ENCODE measurements at regions not wholly inside any gene's neighbourhood (a gene's known extent, or its start where the extent isn't known, plus 50 kb on each side); places are given as distances from the start of the nearest gene placed in this dataset.

DNA sequence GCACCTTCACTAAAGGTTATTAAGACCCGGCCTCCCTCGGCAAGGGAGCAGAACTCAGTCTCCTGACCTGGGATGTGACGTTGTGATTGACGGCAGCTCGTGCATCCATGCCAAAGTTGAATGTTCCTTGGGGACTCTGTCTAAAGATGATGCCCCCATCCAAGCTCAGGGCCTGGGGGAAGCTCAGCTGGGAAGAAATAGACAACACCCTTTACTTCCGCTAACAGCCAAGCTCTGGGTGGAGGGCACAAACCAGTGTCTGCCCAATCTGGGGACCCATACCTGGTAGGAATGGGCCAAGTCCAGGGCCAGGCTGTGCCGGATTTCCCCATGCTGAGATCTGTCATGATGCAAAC is 95.4 kb downstream of the RMI2 start:
- DNase-seq (ENCODE audit: low read depth in 2 of 2), result no peak

DNA sequence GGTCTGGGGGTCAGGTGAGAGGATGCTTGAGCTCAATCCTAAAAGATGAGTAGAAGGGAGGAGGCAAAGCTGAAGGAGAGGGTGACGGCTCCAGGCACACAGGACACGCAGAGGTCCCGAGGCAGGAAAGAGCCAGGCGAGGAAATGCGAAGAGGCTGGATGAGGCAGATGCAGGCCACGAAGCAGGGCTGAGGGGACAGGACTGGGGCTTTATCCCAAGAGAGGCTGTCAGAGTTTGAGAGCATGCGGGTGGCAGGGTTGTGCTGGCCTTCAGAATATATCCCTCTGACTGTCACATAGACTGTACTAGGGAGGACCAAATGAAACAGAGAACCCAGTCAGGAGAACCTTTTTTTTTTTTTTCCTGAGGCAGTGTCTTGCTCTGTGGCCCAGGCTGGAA is 100.2 kb downstream of the RMI2 start:
- DNase-seq (ENCODE audit: low read depth in 2 of 2), result no peak

DNA sequence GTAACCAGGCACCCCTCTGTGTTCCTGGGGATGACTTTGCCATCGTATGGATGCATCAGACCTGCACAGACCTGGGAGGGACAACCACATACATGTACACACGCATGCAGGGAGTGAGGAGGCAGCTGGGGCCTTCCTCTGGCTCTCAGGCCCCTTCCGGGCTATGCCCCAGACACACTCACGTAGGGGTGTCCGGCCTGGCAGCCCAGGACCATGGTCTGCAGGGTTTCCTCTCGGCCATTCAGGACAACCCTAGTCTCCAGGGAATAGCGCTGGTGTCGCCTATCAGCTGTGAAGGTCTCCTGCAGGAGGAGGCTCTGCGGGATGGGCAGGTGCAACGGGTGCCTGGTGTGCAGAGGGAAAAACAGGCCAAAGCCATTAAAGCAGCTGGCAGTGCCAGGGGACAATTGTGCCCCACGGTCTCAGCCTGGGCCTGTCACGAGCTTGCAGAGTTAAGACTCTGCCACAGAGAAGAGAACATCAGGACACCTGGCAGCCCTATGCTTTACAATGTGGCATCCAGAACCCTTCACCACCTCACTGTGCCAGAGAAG is 101.4 kb downstream of the RMI2 start:
- no peak for DNase-seq (ENCODE audit: low read depth in 2 of 2)

DNA sequence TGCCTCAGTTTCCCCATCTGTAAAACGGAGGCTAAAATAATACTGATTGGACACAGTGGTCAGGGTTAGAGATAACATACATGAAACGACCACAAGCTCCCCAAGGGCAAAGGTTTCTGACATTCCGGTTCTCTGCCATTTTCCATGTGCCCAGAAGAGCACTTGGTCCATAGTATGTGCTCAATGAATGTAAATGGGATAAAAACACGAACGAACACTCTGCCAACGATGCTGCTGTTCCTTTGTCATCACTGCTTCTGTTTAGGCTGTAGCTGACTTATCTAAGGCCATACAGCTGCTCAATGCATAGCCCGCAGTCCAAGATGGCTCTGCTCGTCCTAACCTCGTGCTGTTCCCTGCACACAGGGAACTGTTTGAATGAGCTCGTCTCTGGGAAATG is 102.0 kb downstream of the RMI2 start:
- no peak for DNase-seq (ENCODE audit: low read depth in 2 of 2)

DNA sequence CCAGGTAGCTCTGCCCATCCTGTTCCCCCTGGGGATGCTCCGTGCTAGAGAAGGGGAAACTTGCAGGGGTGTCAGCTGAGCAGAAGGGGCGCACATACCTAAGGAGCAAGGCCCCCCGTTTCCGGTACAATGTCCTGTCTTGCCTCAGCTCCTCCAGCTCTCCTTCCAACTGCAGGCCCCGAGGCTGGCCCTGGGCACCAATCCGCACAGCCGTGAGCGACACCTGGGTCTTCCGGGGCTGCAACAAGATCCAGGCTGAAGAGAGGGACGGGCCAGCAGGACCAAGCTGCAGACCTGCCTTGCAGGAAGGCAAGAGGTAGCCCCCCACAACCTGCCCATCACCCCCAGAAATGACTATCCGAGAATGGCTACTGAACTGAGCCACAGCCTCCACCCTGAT is 102.6 kb downstream of the RMI2 start:
- no peak for DNase-seq (ENCODE audit: low read depth in 2 of 2)

DNA sequence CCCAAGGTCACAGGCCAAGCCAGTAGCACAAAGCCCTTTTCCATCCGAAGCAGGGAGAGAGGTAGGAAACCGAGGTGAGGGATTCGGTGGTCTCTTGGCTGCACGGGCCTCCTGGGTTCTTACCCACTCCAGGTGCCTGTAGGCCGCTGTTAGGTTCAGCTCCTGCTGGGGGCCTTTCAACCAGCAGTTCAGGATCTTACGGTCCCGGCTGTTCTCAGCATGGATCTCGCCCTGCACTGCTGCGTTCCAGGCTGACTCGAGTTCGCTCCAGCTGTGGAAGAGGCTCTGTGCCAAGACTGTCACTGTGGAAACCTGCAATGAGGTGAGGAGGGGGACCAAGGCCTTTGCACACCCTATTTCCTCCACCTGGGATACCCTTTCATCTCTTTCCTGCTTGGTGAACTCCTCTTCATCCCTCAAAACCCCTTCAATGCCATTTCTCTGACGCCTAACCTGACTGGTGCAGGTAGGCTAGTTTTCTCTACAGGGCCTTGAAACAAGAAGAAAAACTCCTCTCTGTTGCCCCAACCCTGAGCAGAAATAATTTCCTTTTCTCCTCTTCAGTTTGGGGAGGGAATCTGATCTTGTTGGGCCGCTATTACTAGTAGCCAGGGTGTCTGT is 103.6 kb downstream of the RMI2 start:
- no peak for DNase-seq (ENCODE audit: low read depth in 2 of 2)

DNA sequence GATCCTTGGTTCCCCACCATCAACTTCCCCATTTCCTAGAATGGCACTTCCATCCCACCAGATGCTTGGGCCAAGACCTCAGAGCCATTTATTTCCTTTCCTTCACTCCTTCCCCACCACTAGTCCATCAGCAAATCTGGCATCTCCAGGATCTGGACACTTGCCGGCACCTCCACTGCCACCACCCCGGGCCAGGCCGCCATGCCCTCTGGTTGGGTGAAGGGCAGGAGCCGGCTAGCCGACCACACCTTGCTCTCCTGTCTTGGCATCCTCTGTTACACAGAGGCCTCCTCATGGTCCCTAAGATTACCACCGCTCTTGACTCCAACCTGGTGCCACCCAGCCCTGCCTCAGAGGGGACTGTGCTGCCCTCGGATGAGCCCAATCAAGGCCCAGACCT is 104.5 kb downstream of the RMI2 start:
- DNase-seq (ENCODE audit: low read depth in 2 of 2), result no peak

DNA sequence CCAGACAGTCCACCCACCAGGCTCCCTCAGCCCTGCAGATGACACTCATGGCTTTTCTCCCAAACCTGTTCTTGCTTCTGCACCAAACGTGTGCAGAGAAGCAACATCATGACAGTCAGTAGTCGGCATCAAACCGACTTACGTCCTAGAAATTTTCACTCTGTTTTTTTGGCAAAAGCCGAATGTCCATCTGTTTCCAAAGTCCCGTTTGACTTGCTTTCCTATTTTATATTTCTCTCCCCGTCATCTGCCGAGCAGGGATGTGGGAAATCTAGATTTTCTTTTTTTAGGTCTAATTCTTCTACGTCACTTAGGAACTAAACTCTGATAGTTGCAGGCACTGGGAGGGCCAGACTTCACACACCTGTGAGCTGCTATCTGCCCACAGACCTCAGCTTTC is 104.9 kb downstream of the RMI2 start:
- no peak for DNase-seq (ENCODE audit: low read depth in 2 of 2)

DNA sequence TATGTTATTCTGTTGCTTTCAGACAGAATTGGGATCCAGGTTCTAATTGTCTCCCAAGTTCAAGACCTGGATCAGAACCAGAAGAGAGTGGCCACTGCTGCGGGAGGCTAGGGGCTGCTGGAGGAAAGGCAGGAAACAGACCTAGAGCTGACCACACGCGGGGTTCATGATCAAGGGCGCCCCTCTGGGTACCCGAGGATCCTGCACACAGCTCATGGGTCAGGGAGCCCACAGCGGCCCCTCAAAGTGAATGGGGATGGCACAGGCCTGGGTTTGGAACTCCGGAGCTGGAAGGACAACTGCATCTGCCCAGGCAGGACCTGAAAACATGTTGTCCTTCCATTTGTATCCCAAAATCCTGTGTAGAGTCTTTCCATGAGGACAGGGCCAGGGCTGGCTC is 107.0 kb downstream of the RMI2 start:
- DNase-seq (ENCODE audit: low read depth in 2 of 2), result no peak

DNA sequence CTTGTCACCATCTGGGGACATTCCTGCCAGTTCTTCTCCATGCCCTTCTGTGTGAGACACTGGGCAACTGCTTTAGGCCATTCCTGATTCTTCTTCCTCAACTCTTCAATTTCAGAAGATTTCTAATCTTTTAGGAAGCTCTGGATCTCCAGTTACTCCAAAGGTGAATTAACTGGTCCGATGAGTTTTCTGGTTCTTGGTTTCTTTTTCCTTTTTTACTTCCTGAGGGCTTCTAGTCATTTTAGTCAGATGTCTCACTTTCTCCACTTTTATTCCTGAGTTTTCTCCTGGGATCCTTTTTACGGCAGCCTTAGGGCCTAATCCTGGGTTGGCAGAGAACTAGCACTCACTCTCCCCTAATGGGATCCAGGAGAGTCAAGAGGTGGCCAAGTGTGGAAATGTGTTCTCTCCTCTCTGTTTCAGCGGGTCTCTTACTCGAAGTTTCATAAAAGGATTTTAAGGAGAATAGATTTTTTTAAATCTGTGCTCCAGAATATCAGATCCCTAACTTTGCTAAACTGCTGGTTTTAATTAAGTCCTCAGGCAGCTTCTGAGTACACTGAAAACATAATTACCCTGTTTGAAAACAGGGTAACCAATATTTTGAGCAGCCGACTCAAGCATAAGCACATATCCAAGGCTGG is 107.6 kb downstream of the RMI2 start:
- DNase-seq (ENCODE audit: low read depth in 2 of 2), result no peak

DNA sequence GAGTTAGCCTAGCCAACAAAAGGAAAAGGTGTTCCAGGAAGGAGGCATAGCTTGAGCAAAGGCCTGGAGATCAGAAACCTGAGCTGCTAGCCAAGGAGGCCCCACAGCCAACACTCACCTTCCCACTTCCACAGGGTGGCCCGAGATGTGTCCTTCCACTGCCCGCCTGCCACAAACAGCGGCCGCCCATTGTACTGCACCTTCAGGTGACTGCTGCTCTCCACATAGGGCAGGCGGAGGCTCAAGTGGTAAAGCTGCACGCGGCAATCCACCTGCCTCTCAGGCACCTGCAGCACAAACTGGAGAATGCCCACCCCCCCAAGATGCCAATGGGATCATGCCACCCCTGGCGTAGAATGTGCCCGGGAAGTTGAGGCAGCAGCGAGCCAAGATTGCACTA is 111.5 kb downstream of the RMI2 start:
- DNase-seq (ENCODE audit: low read depth in 2 of 2), result no peak

DNA sequence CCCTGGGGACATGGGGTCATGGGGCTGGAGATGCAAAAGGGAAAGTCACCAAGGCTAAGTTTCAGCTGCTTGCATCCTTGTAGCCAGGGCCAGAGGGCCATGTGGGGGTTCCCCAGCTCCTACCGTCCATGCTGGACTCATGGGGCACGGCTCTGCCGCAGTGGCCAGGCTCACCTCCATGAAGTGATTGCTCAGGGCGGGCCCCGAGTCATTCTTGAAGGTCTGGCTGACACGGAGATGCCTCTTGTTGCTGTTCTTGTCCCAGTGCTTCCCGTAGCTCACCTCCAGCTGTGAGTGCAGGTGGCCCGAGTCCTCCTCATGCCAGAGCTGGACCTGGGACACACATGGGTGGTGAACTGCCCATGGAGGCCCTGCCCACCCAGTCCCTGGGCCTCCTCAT is 114.5 kb downstream of the RMI2 start:
- no peak for DNase-seq (ENCODE audit: low read depth in 2 of 2)

DNA sequence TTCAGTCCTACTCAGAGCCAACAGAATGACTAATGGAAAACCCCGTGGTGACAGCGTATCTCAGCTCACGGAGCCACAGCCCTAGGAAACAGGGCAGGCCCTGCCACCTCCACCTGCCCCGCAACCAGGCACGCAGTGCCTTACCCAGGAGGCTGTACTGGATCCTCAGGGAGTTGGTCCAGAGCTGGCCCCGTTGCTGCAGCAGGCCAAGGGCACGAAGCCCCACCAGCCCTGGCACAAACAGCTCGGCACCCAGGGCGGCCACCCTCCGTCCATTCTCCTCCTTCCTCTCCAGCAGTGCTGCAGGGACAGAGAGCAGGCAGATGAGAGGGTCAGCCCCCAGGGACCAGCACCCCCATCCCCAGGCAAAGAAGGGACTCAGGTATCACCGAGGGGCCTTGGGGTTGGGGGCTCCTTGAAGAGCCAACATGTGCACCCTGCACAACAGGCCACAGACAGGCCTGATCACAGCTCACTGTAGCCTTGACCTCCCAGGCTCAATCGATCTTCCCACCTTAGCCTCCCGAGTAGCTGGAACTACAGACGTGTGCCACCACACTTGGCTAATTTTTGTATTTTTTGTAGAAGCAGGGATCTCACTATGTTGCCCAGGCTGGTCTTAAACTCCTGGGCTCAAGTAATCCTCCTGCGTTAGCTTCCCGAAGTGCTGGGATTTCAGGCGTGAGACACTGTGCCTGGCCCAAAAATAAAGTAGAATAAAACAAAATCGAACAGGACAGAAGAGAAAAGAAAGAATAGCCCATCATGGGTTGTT is 115.7 kb downstream of the RMI2 start:
- no peak for DNase-seq (ENCODE audit: low read depth in 2 of 2)

DNA sequence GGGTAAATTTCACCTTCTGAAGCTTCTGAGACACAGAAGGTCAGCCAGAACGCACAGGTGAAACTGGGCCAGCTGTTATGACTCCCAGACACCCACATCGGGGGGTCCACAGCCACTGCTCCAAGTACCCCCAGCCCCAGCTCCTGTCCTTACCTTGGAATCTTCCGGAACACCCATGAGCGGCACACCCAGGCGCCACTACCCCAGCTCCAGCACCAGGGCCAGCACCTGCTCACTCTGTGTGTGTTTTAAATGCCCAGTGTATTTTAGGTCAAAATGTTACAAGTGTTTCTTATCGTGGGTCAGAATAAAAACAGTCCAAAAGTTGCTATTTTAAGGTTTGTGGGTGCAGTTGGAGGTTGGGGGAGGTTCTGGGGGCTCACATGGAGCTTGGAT is 116.3 kb downstream of the RMI2 start:
- no peak for DNase-seq (ENCODE audit: low read depth in 2 of 2)

DNA sequence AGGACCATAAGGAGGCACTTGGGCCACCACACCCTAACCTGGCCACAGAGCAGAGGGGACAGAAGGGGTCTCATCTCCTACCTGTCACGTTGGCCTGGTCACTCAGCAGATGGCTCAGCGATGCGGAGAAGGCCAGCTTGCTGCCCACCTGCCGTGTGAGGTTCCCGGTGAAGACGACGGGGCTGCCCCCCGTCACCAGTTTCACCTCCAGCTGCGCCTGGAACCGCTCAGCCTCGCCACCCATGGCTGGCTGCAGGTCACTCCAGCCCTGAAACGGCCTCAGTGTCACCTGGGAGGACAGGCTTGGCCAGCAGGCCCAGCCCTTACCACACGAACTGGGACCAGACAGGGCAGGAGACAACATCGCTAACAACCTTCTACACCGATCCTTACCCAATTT is 116.8 kb downstream of the RMI2 start:
- no peak for DNase-seq (ENCODE audit: low read depth in 2 of 2)

DNA sequence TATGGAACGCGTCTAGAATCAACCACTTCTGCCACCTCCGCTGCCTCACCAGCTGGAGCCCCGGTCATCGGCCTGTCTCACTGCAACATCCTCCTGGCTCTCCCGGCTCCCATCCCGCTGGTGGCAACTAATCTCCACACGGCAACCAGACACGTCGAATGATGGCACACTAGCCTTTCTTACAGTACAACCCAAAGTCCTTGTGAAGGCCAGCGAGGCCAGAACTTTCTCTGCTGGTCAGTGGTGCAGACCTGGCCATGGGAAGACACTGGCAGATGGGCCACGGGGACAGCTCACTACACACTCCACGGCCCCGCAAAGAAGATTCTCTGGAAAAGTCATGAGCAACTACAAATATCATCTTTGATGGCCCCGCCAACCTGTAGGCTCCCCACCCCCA is 117.6 kb downstream of the RMI2 start:
- no peak for DNase-seq (ENCODE audit: low read depth in 2 of 2)

DNA sequence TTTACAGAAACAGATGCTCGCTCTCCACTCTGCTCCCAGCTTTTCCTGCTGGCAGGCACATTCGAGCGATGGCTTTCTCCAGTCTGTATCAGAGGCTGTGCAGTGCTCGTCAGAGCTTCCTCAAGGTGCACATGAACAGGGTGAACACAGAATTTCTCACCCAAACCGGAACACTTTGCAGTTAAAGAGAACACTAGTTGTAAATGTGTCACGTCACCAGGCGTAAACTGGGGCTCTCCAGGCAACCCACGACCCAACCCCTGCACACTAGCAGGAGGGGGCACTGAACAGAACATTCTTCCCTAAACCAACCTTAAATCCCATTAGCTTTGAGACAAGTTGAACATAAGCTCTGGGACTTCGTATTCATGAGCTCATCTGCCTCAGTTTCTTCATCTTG is 119.0 kb downstream of the RMI2 start:
- no peak for DNase-seq (ENCODE audit: low read depth in 2 of 2)

DNA sequence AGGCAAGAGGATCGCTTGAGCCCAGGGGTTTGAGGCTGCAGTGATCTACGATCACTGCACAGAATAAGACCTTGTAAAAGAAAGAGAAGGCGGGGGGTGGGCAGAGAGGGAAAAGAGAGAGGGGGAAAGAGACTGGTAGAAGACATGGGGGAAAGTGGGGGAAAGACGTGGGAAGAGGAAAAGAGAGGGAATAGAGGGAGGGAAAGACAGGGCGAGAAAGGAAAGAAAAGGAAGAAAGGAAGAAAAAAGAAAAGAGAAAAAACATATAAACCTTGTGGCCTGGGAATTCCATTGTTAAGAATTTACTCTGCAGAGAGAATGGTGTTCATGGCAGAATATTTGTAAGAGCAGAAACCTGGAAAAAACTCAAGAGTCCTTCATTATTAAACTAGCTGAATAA is 120.4 kb downstream of the RMI2 start:
- no peak for DNase-seq (ENCODE audit: low read depth in 2 of 2)

DNA sequence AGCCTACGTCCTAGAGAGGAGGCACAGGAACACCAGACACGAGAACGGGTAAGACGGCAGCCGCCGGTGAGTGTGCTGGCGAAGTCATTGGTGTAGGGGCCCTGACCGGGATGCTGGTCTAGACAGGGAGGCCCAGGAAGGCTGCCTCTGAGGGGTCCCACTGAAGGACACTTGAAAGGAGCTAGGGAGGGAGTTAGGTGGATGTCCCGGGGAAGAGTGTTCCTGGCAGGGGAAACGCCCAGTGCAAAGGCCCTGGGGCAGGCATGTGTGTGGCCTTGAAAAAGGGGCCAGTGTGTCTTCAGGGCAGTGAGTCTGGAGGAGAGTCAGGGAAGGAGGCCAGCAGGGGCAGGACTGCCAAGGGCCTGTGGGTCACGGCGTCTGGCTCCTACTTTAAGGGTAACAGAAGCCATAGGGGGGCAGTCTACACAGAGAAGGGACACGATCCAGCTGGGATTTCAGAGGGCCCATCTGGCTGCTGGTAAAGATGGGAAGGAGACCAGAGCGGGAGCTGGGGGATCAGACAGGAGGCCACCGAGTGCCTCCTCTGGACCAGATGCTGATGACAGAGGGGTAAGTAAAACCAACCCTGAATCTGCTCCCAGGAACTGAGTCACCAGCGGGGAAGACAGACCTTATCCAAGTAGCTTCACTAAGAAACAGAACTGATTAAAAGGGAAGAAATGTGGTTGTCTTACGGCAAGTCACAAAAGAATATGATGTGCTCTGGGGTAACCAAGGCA is 115.9 kb downstream of the LITAF start:
- DNase-seq (ENCODE audit: low read depth in 2 of 2), result no peak

DNA sequence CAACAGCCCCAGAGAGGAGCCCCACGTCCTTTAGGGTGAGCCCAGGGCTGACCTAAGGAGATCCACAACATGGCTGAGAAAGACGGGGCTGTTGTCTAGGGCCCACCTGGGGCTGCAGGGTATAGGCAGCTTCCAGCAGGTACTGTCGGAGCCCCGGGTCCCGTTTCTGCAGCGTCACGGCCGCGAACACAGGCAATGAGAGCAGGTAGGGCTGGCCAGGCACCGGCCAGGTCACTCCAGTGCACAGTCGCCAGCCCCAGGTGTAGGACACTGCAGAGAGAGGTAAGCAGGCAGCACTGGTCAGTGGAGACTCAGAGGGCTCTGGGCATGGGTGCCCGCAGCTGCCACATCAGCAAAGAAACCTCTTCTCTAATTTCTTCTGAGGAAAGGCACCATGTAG is 115.2 kb downstream of the LITAF start:
- DNase-seq (ENCODE audit: low read depth in 2 of 2), result no peak

DNA sequence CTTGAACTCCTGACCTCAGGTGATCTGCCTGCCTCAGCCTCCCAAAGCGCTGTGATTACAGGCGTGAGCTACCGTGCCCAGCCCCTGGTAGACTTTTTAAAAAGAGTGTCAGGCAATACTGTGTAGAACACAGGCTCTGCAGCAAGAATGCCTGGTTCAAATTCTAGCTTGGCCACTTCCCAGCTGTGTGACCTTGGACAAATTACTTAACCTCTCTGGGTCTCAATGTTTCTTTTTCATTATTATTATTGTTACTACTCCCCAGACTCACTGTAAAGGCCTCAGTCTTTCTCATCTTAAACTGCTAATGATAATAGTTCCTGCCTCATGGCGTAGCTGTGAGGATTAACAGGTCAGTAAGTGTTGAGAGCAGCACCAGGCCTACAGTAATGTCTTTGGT is 114.3 kb downstream of the LITAF start:
- no peak for DNase-seq (ENCODE audit: low read depth in 2 of 2)

DNA sequence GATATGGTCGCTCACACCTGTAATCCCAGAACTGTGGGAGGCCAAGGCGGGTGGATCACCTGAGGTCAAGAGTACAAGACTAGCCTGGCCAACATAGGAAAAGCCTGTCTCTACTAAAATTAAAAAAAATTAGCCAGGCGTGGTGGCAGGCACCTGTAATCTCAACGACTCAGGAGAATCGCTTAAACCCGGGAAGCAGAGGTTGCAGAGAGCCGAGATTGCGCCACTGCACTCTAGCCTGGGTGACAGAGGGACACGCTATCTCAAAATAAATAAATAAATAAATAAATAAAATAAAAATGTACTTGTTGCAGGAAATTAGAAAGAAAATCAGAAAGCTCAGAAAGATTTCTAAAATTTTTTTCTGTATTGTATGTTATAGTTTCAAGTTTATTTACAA is 113.9 kb downstream of the LITAF start:
- DNase-seq (ENCODE audit: low read depth in 2 of 2), result no peak

DNA sequence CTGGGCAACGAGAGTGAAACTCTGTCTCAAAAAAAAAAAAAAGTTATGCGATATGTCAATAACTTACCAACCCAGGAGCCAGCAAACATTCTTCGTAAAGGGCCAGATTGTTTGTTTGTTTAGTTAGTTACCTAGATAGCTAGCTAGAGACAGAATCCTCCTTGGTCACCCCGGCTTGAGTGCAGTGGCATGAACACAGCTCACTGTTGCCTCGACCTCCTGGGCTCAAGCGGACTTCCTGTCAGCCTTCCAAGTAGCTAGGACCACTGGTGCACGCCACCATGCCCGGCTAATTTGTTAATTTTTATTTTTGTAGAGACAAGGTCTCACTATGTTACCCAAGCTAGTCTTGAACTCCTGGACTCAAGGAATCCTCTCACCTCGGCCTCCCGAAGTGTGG is 113.0 kb downstream of the LITAF start:
- no peak for DNase-seq (ENCODE audit: low read depth in 2 of 2)
